ENCODE measurements at regions not wholly inside any gene's neighbourhood (a gene's known extent, or its start where the extent isn't known, plus 50 kb on each side); places are given as distances from the start of the nearest gene placed in this dataset.

GRCh38 chr5:82347201-82347865, 69.2 kb upstream of the RPS23 start:
- Histone ChIP-seq H3K36me3 (ENCODE audit: control insufficient read depth in 1 of 2, insufficient read depth in 2 of 2, low read length in 2 of 2) (no peaks in the 10 kb centered on the region), H3K4me3 (ENCODE audit: low read depth in 1 of 2, low read length in 2 of 2) (no peak overlapping the region), H3K27me3 (ENCODE audit: low read depth, low read length) (no peaks in the 10 kb centered on the region), H3K4me1 (ENCODE audit: control insufficient read depth in 1 of 2, insufficient read depth in 2 of 2, low read length in 2 of 2) (peaks cover 0 to 7% of the 10 kb centered on the region in 2 donors), H3K9me3 (ENCODE audit: control insufficient read depth in 1 of 2, low read length in 2 of 2) (no peaks in the 10 kb centered on the region), H3K27ac (ENCODE audit: low read length) (peak overlapping the region; percentile 9)

GRCh38 chr5:82346399-82347165, 68.4 kb upstream of the RPS23 start:
- Histone ChIP-seq H3K27ac (ENCODE audit: low read length) (peak overlapping the region; percentile 9), H3K4me1 (ENCODE audit: control insufficient read depth in 1 of 2, insufficient read depth in 2 of 2, low read length in 2 of 2) (peaks cover 0 to 7% of the 10 kb centered on the region in 2 donors)

GRCh38 chr5:82345108-82345507, 67.0 kb upstream of the RPS23 start:
- Histone ChIP-seq H3K36me3 (ENCODE audit: control insufficient read depth in 1 of 2, insufficient read depth in 2 of 2, low read length in 2 of 2) (no peaks in the 10 kb centered on the region), H3K4me1 (ENCODE audit: control insufficient read depth in 1 of 2, insufficient read depth in 2 of 2, low read length in 2 of 2) (peaks cover 0 to 7% of the 10 kb centered on the region in 2 donors), H3K9me3 (ENCODE audit: control insufficient read depth in 1 of 2, low read length in 2 of 2) (no peaks in the 10 kb centered on the region), H3K27me3 (ENCODE audit: low read depth, low read length) (no peaks in the 10 kb centered on the region), H3K27ac (ENCODE audit: low read length) (no peak overlapping the region), H3K4me3 (ENCODE audit: low read depth in 1 of 2, low read length in 2 of 2) (no peak overlapping the region)

More at GRCh38 chr5:82346399-82347165, 68.4 kb upstream of the RPS23 start:
- H3K36me3 ChIP-seq (ENCODE audit: control insufficient read depth in 1 of 2, insufficient read depth in 2 of 2, low read length in 2 of 2): no peaks in the 10 kb centered on the region
- H3K9me3 ChIP-seq (ENCODE audit: control insufficient read depth in 1 of 2, low read length in 2 of 2): no peaks in the 10 kb centered on the region
- no peak overlapping the region for H3K4me3 ChIP-seq (ENCODE audit: low read depth in 1 of 2, low read length in 2 of 2)
- H3K27me3 ChIP-seq (ENCODE audit: low read depth, low read length): no peaks in the 10 kb centered on the region

GRCh38 chr5:82341325-82341724, 63.2 kb upstream of the RPS23 start:
- H3K4me3 ChIP-seq (ENCODE audit: low read depth in 1 of 2, low read length in 2 of 2): no peak overlapping the region
- no peaks in the 10 kb centered on the region for H3K36me3 ChIP-seq (ENCODE audit: control insufficient read depth in 1 of 2, insufficient read depth in 2 of 2, low read length in 2 of 2)
- no peaks in the 10 kb centered on the region for H3K9me3 ChIP-seq (ENCODE audit: control insufficient read depth in 1 of 2, low read length in 2 of 2)
- no peaks in the 10 kb centered on the region for H3K4me1 ChIP-seq (ENCODE audit: control insufficient read depth in 1 of 2, insufficient read depth in 2 of 2, low read length in 2 of 2)
- no peak overlapping the region for H3K27ac ChIP-seq (ENCODE audit: low read length)
- H3K27me3 ChIP-seq (ENCODE audit: low read depth, low read length): no peaks in the 10 kb centered on the region

GRCh38 chr5:82340799-82341198, 62.6 kb upstream of the RPS23 start:
- H3K27ac ChIP-seq (ENCODE audit: low read length): no peak overlapping the region
- H3K9me3 ChIP-seq (ENCODE audit: control insufficient read depth in 1 of 2, low read length in 2 of 2): no peaks in the 10 kb centered on the region
- H3K4me1 ChIP-seq (ENCODE audit: control insufficient read depth in 1 of 2, insufficient read depth in 2 of 2, low read length in 2 of 2): no peaks in the 10 kb centered on the region
- H3K36me3 ChIP-seq (ENCODE audit: control insufficient read depth in 1 of 2, insufficient read depth in 2 of 2, low read length in 2 of 2): no peaks in the 10 kb centered on the region
- no peaks in the 10 kb centered on the region for H3K27me3 ChIP-seq (ENCODE audit: low read depth, low read length)
- no peak overlapping the region for H3K4me3 ChIP-seq (ENCODE audit: low read depth in 1 of 2, low read length in 2 of 2)

GRCh38 chr5:82339792-82340191, 61.6 kb upstream of the RPS23 start:
- H3K27ac ChIP-seq (ENCODE audit: low read length): no peak overlapping the region
- H3K4me1 ChIP-seq (ENCODE audit: control insufficient read depth in 1 of 2, insufficient read depth in 2 of 2, low read length in 2 of 2): peaks cover 3 to 7% of the 10 kb centered on the region in 2 donors
- H3K36me3 ChIP-seq (ENCODE audit: control insufficient read depth in 1 of 2, insufficient read depth in 2 of 2, low read length in 2 of 2): no peaks in the 10 kb centered on the region
- no peaks in the 10 kb centered on the region for H3K9me3 ChIP-seq (ENCODE audit: control insufficient read depth in 1 of 2, low read length in 2 of 2)
- H3K4me3 ChIP-seq (ENCODE audit: low read depth in 1 of 2, low read length in 2 of 2): no peak overlapping the region
- no peaks in the 10 kb centered on the region for H3K27me3 ChIP-seq (ENCODE audit: low read depth, low read length)

- Histone ChIP-seq H3K27me3 (ENCODE audit: low read depth, low read length) (no peaks in the 10 kb centered on the region), H3K4me3 (ENCODE audit: low read depth in 1 of 2, low read length in 2 of 2) (no peak overlapping the region), H3K36me3 (ENCODE audit: control insufficient read depth in 1 of 2, insufficient read depth in 2 of 2, low read length in 2 of 2) (no peaks in the 10 kb centered on the region), H3K9me3 (ENCODE audit: control insufficient read depth in 1 of 2, low read length in 2 of 2) (no peaks in the 10 kb centered on the region), H3K27ac (ENCODE audit: low read length) (no peak overlapping the region), H3K4me1 (ENCODE audit: control insufficient read depth in 1 of 2, insufficient read depth in 2 of 2, low read length in 2 of 2) (peaks cover 3 to 13% of the 10 kb centered on the region in 2 donors)
Measured at GRCh38 chr5:82338771-82339373, 60.7 kb upstream of the RPS23 start.

GRCh38 chr5:82336959-82337351, 58.8 kb upstream of the RPS23 start:
- Histone ChIP-seq H3K27me3 (ENCODE audit: low read depth, low read length) (no peaks in the 10 kb centered on the region), H3K27ac (ENCODE audit: low read length) (no peak overlapping the region), H3K4me3 (ENCODE audit: low read depth in 1 of 2, low read length in 2 of 2) (no peak overlapping the region), H3K4me1 (ENCODE audit: control insufficient read depth in 1 of 2, insufficient read depth in 2 of 2, low read length in 2 of 2) (peaks cover 3 to 13% of the 10 kb centered on the region in 2 donors), H3K9me3 (ENCODE audit: control insufficient read depth in 1 of 2, low read length in 2 of 2) (no peaks in the 10 kb centered on the region), H3K36me3 (ENCODE audit: control insufficient read depth in 1 of 2, insufficient read depth in 2 of 2, low read length in 2 of 2) (no peaks in the 10 kb centered on the region)

- no peak overlapping the region for H3K4me3 ChIP-seq (ENCODE audit: low read depth in 1 of 2, low read length in 2 of 2)
- peaks cover 3 to 13% of the 10 kb centered on the region in 2 donors for H3K4me1 ChIP-seq (ENCODE audit: control insufficient read depth in 1 of 2, insufficient read depth in 2 of 2, low read length in 2 of 2)
- no peak overlapping the region for H3K27ac ChIP-seq (ENCODE audit: low read length)
Measured at GRCh38 chr5:82336226-82336958, 58.2 kb upstream of the RPS23 start.

GRCh38 chr5:82335806-82336205, 57.7 kb upstream of the RPS23 start:
- Histone ChIP-seq H3K4me3 (ENCODE audit: low read depth in 1 of 2, low read length in 2 of 2) (no peak overlapping the region), H3K27ac (ENCODE audit: low read length) (no peak overlapping the region)

More at GRCh38 chr5:82336226-82336958, 58.2 kb upstream of the RPS23 start:
- no peaks in the 10 kb centered on the region for H3K36me3 ChIP-seq (ENCODE audit: control insufficient read depth in 1 of 2, insufficient read depth in 2 of 2, low read length in 2 of 2)
- no peaks in the 10 kb centered on the region for H3K9me3 ChIP-seq (ENCODE audit: control insufficient read depth in 1 of 2, low read length in 2 of 2)
- H3K27me3 ChIP-seq (ENCODE audit: low read depth, low read length): no peaks in the 10 kb centered on the region

GRCh38 chr5:82334856-82335255, 56.7 kb upstream of the RPS23 start:
- no peaks in the 10 kb centered on the region for H3K9me3 ChIP-seq (ENCODE audit: control insufficient read depth in 1 of 2, low read length in 2 of 2)
- H3K27ac ChIP-seq (ENCODE audit: low read length): no peak overlapping the region
- peaks cover 3 to 13% of the 10 kb centered on the region in 2 donors for H3K4me1 ChIP-seq (ENCODE audit: control insufficient read depth in 1 of 2, insufficient read depth in 2 of 2, low read length in 2 of 2)
- H3K27me3 ChIP-seq (ENCODE audit: low read depth, low read length): no peaks in the 10 kb centered on the region
- no peaks in the 10 kb centered on the region for H3K36me3 ChIP-seq (ENCODE audit: control insufficient read depth in 1 of 2, insufficient read depth in 2 of 2, low read length in 2 of 2)
- H3K4me3 ChIP-seq (ENCODE audit: low read depth in 1 of 2, low read length in 2 of 2): no peak overlapping the region

More at GRCh38 chr5:82335806-82336205, 57.7 kb upstream of the RPS23 start:
- Histone ChIP-seq H3K4me1 (ENCODE audit: control insufficient read depth in 1 of 2, insufficient read depth in 2 of 2, low read length in 2 of 2) (peaks cover 3 to 13% of the 10 kb centered on the region in 2 donors), H3K27me3 (ENCODE audit: low read depth, low read length) (no peaks in the 10 kb centered on the region), H3K9me3 (ENCODE audit: control insufficient read depth in 1 of 2, low read length in 2 of 2) (no peaks in the 10 kb centered on the region), H3K36me3 (ENCODE audit: control insufficient read depth in 1 of 2, insufficient read depth in 2 of 2, low read length in 2 of 2) (no peaks in the 10 kb centered on the region)

Data from muscle layer of duodenum (tissue), 2 donors.